HepG2 (cell line): ENCODE measurements at regions not wholly inside any gene's neighbourhood (a gene's known extent, or its start where the extent isn't known, plus 50 kb on each side); places are given as distances from the start of the nearest gene placed in this dataset.

Source experiments
- ARNT2 ChIP-seq: sonication (generic); formaldehyde crosslinking; IDR thresholded peaks from 2 replicates; pipeline ENCODE4 v1.8.0; 2022; ENCODE audit warnings: mild to moderate bottlenecking, low read depth, missing genetic modification reagents, moderate library complexity
- ATF1 ChIP-seq: IDR thresholded peaks from 2 replicates; pipeline ENCODE4 v1.6.1; 2016; ENCODE audit warnings: mild to moderate bottlenecking, control low read depth
- ATF6 ChIP-seq: sonication (generic); formaldehyde crosslinking; conservative IDR thresholded peaks from 2 replicates; pipeline ENCODE4 v1.4.0; 2020; ENCODE audit warnings: missing genetic modification reagents
- ATF7-NPFF ChIP-seq: sonication (generic); formaldehyde crosslinking; IDR thresholded peaks from 2 replicates; pipeline ENCODE4 v1.8.1; 2023; ENCODE audit warnings: mild to moderate bottlenecking, low read depth, missing genetic modification reagents, moderate library complexity
- FOXC1 ChIP-seq: sonication (generic); formaldehyde crosslinking; IDR thresholded peaks from 2 replicates; pipeline ENCODE4 v1.8.0; 2022; ENCODE audit warnings: mild to moderate bottlenecking, missing genetic modification reagents, borderline replicate concordance
- GMEB1 ChIP-seq: sonication (generic); formaldehyde crosslinking; IDR thresholded peaks from 2 replicates; pipeline ENCODE4 v1.5.1; 2020; ENCODE audit warnings: missing genetic modification reagents, mild to moderate bottlenecking, borderline replicate concordance
- MTERF4 ChIP-seq: sonication (generic); formaldehyde crosslinking; IDR thresholded peaks from 2 replicates; pipeline ENCODE4 v1.8.0; 2023; ENCODE audit warnings: mild to moderate bottlenecking, missing genetic modification reagents
- MYC ChIP-seq: sonication (generic); formaldehyde crosslinking; IDR thresholded peaks from 2 replicates; pipeline ENCODE4 v1.9.0; 2021; ENCODE audit warnings: missing genetic modification reagents, borderline replicate concordance
- NRL ChIP-seq: sonication (generic); formaldehyde crosslinking; IDR thresholded peaks from 2 replicates; pipeline ENCODE4 v1.5.0; 2020; ENCODE audit warnings: missing genetic modification reagents, mild to moderate bottlenecking, moderate library complexity, borderline replicate concordance
- PHF21A ChIP-seq: sonication (generic); formaldehyde crosslinking; IDR thresholded peaks from 2 replicates; pipeline ENCODE4 v1.5.0; 2020; ENCODE audit warnings: mild to moderate bottlenecking, missing genetic modification reagents
- THAP11 ChIP-seq: IDR thresholded peaks from 2 replicates; pipeline ENCODE4 v1.6.1; 2016; ENCODE audit warnings: missing biosample characterization, missing genetic modification reagents
- THAP9 ChIP-seq: sonication (generic); formaldehyde crosslinking; IDR thresholded peaks from 2 replicates; pipeline ENCODE4; 2020; ENCODE audit warnings: missing genetic modification reagents, mild to moderate bottlenecking, borderline replicate concordance
- U2AF1 ChIP-seq: fragments of 200-400 bp; formaldehyde crosslinking; optimal IDR thresholded peaks from 2 replicates; pipeline ENCODE3; 2017; ENCODE audit warnings: mild to moderate bottlenecking, low read depth, low read length
- ZNF296 ChIP-seq: sonication (generic); formaldehyde crosslinking; conservative IDR thresholded peaks from 2 replicates; pipeline ENCODE4 v1.5.0; 2020; ENCODE audit warnings: mild to moderate bottlenecking, missing genetic modification reagents
- ZNF337 ChIP-seq: sonication (generic); formaldehyde crosslinking; IDR thresholded peaks from 2 replicates; pipeline ENCODE4 v1.5.1; 2020; ENCODE audit warnings: missing genetic modification reagents, low read depth, mild to moderate bottlenecking, borderline replicate concordance
- ZNF503 ChIP-seq: sonication (generic); formaldehyde crosslinking; IDR thresholded peaks from 2 replicates; pipeline ENCODE4 v1.4.0; 2020; ENCODE audit warnings: missing genetic modification reagents
- ZNF607 ChIP-seq: sonication (generic); formaldehyde crosslinking; IDR thresholded peaks from 2 replicates; pipeline ENCODE4 v1.5.1; 2020; ENCODE audit warnings: missing genetic modification reagents, mild to moderate bottlenecking, borderline replicate concordance
- ZNF746 ChIP-seq: sonication (generic); formaldehyde crosslinking; IDR thresholded peaks from 2 replicates; pipeline ENCODE4 v1.8.0; 2022; ENCODE audit warnings: mild to moderate bottlenecking, missing genetic modification reagents
- ZNF772 ChIP-seq: sonication (generic); formaldehyde crosslinking; IDR thresholded peaks from 2 replicates; pipeline ENCODE4 v1.5.0; 2020; ENCODE audit warnings: mild to moderate bottlenecking, missing genetic modification reagents

GRCh38 chr22:46027211-46028105 is 50.5 kb upstream of the WNT7B start (continued):
- peak; percentile 44; the same call in 1 of the 2 replicates for TF ChIP-seq PHF21A (CRISPR knock-in tag)
- no peak for TF ChIP-seq ZNF607 (CRISPR knock-in tag)
- TF ChIP-seq MYC (CRISPR knock-in tag), result peak; percentile 61; the same call in 1 of the 2 replicates
- no peak for TF ChIP-seq ZNF337 (CRISPR knock-in tag)
- TF ChIP-seq U2AF1, result no peak
- TF ChIP-seq ATF6 (CRISPR knock-in tag), result no peak
- peak; percentile 38; the same call in 1 of the 2 replicates for TF ChIP-seq ZNF772 (CRISPR knock-in tag)
- no peak for TF ChIP-seq FOXC1 (CRISPR knock-in tag)
- 0 out of 2 replicates have a peak, but pooled peaks have one; percentile 39 for TF ChIP-seq GMEB1 (CRISPR knock-in tag)
- TF ChIP-seq THAP11 (CRISPR knock-in tag), result peak; percentile 54
- TF ChIP-seq ZNF746 (CRISPR knock-in tag), result no peak
- TF ChIP-seq ARNT2 (CRISPR knock-in tag), result no peak
- TF ChIP-seq ATF1, result no peak
- peak; percentile 75 for TF ChIP-seq ATF7-NPFF
- no peak for TF ChIP-seq ZNF296 (CRISPR knock-in tag)
- peak; percentile 18; the same call in 1 of the 2 replicates for TF ChIP-seq ZNF503 (CRISPR knock-in tag)
- no peak for TF ChIP-seq MTERF4 (CRISPR knock-in tag)
- TF ChIP-seq NRL, result no peak
- TF ChIP-seq THAP9 (CRISPR knock-in tag), result no peak
